Nephron (organoid): ENCODE measurements at regions not wholly inside any gene's neighbourhood (a gene's known extent, or its start where the extent isn't known, plus 50 kb on each side); places are given as distances from the start of the nearest gene placed in this dataset.

Source experiments
- H3K27ac Mint-ChIP-seq, 3 experiments: 2 replicates each; pipeline ENCODE4 v1.8.0; 2020; ENCODE audit warnings: mixed read lengths in 3 of 3, mild to moderate bottlenecking in 2 of 3, moderate library complexity in 1 of 3
- H3K27me3 Mint-ChIP-seq: 2 replicates; pipeline ENCODE4 v1.8.0; 2021; ENCODE audit warnings: low read depth, mild to moderate bottlenecking, moderate library complexity, mixed read lengths
- H3K36me3 Mint-ChIP-seq: 2 replicates; pipeline ENCODE4 v1.8.0; 2020; ENCODE audit warnings: low read depth, mixed read lengths
- H3K4me1 Mint-ChIP-seq: 2 replicates; pipeline ENCODE4 v1.8.0; 2020; ENCODE audit warnings: mixed read lengths
- H3K4me3 Mint-ChIP-seq, 3 experiments: 2 replicates each; pipeline ENCODE4 v1.8.0; 2020; ENCODE audit warnings: mild to moderate bottlenecking in 3 of 3, mixed read lengths in 3 of 3, moderate library complexity in 2 of 3
- H3K9me3 Mint-ChIP-seq: 2 replicates; pipeline ENCODE4 v1.8.0; 2020; ENCODE audit warnings: mixed read lengths
- CTCF ChIP-seq, 3 experiments: fragments of 200-600 bp; sonication (generic); IDR thresholded peaks; one replicate each; pipeline ENCODE4 v1.5.0; 2021; ENCODE audit warnings: antibody characterized with exemption in 3 of 3; ENCODE audit not compliant: unreplicated experiment in 3 of 3

- Mint-ChIP-seq H3K27me3 (no peaks in the 10 kb centered on the region), H3K9me3 (peaks cover 4% of the 10 kb centered on the region), H3K4me1 (peaks cover 11% of the 10 kb centered on the region), H3K36me3 (no peaks in the 10 kb centered on the region), H3K4me3 (no peak overlapping the region), H3K27ac (no peak overlapping the region)
- TF ChIP-seq CTCF (IDR thresholded peaks at IDR 0.05; ENCODE audit: unreplicated experiment in 3 of 3): no peak
Observed at GRCh38 chr9:105043370-105043936, 115.5 kb upstream of the ABCA1 start.

- no peak for TF ChIP-seq CTCF (IDR thresholded peaks at IDR 0.05; ENCODE audit: unreplicated experiment in 3 of 3)
- Mint-ChIP-seq H3K36me3 (no peaks in the 10 kb centered on the region), H3K27me3 (no peaks in the 10 kb centered on the region), H3K27ac (no peak overlapping the region), H3K4me1 (no peaks in the 10 kb centered on the region), H3K4me3 (no peak overlapping the region), H3K9me3 (peaks cover 3% of the 10 kb centered on the region)
Observed at GRCh38 chr9:105044518-105044917, 116.6 kb upstream of the ABCA1 start.

- TF ChIP-seq CTCF (IDR thresholded peaks at IDR 0.05; ENCODE audit: unreplicated experiment in 3 of 3): no peak
- H3K36me3 Mint-ChIP-seq: no peaks in the 10 kb centered on the region
- H3K27me3 Mint-ChIP-seq: no peaks in the 10 kb centered on the region
- H3K9me3 Mint-ChIP-seq: no peaks in the 10 kb centered on the region
- H3K27ac Mint-ChIP-seq: no peak overlapping the region
- H3K4me1 Mint-ChIP-seq: no peaks in the 10 kb centered on the region
- H3K4me3 Mint-ChIP-seq: no peak overlapping the region
Observed at GRCh38 chr9:105046907-105047741, 119.2 kb upstream of the ABCA1 start.

GRCh38 chr9:105047742-105048041 is 119.7 kb upstream of the ABCA1 start:
- no peak overlapping the region for H3K4me3 Mint-ChIP-seq
- no peaks in the 10 kb centered on the region for H3K4me1 Mint-ChIP-seq
- H3K9me3 Mint-ChIP-seq: no peaks in the 10 kb centered on the region
- no peak overlapping the region for H3K27ac Mint-ChIP-seq
- TF ChIP-seq CTCF (IDR thresholded peaks at IDR 0.05; ENCODE audit: unreplicated experiment in 3 of 3): no peak
- H3K36me3 Mint-ChIP-seq: no peaks in the 10 kb centered on the region
- no peaks in the 10 kb centered on the region for H3K27me3 Mint-ChIP-seq

GRCh38 chr9:105048331-105048730 is 120.4 kb upstream of the ABCA1 start:
- TF ChIP-seq CTCF (IDR thresholded peaks at IDR 0.05; ENCODE audit: unreplicated experiment in 3 of 3): no peak
- Mint-ChIP-seq H3K9me3 (peaks cover 2% of the 10 kb centered on the region), H3K4me3 (no peak overlapping the region), H3K27ac (no peak overlapping the region), H3K27me3 (no peaks in the 10 kb centered on the region), H3K4me1 (no peaks in the 10 kb centered on the region), H3K36me3 (no peaks in the 10 kb centered on the region)

GRCh38 chr9:105050296-105050695 is 122.3 kb upstream of the ABCA1 start:
- Mint-ChIP-seq H3K4me1 (peaks cover 5% of the 10 kb centered on the region), H3K27me3 (no peaks in the 10 kb centered on the region), H3K27ac (no peak overlapping the region), H3K36me3 (no peaks in the 10 kb centered on the region), H3K9me3 (peaks cover 6% of the 10 kb centered on the region), H3K4me3 (no peak overlapping the region)
- TF ChIP-seq CTCF (IDR thresholded peaks at IDR 0.05; ENCODE audit: unreplicated experiment in 3 of 3): no peak
